ENCODE measurements at regions not wholly inside any gene's neighbourhood (a gene's known extent, or its start where the extent isn't known, plus 50 kb on each side); places are given as distances from the start of the nearest gene placed in this dataset.

DNA sequence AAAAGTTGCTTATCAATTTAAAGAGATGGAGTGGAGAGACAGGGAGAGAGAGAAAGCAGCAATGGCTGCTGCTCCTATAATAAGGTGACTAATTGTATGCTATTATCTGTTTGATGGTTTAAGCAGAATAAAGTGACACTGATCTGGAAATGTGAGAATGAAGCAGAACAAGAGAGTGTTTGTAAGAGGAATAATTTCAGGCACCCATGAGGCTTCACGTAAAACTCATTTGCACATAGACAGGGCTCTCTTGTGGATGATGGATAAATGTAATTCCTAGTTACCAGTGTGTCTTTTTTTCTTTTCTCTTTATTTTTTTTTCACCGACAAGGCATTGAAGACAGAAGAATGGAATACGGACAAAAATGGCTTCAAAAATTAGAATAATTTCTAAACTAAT, 228.8 kb upstream of the TYRP1 start:
- H3K27me3 ChIP-seq (ENCODE audit: low read length), result no peaks in the 10 kb centered on the region
- H3K4me1 ChIP-seq (ENCODE audit: insufficient read depth, low read length), result no peaks in the 10 kb centered on the region
- H3K27ac ChIP-seq (ENCODE audit: low read length), result no peak overlapping the region
- no peaks in the 10 kb centered on the region for H3K79me2 ChIP-seq (ENCODE audit: low read length)
- H3F3A ChIP-seq (ENCODE audit: low read length, unreplicated experiment), result no peaks in the 10 kb centered on the region
- ChIA-PET CTCF (no interaction called here), POLR2A (ENCODE audit: unreplicated experiment) (no interaction called here)
- H3K4me2 ChIP-seq (ENCODE audit: low read length), result no peak overlapping the region
- intact Hi-C loops (cut with micrococcal nuclease), result no loop called here
- no peak overlapping the region for H2AFZ ChIP-seq (ENCODE audit: low read length)
- no peak overlapping the region for H3K4me3 ChIP-seq (ENCODE audit: low read length)
- no TSS peak for BruUV-seq (replicated peaks)
- H4K20me1 ChIP-seq (ENCODE audit: low read length), result no peaks in the 10 kb centered on the region
- H3K9me2 ChIP-seq (replicated peaks; ENCODE audit: low read length), result no peaks in the 10 kb centered on the region
- no peak for DNase-seq
- TF ChIP-seq EZH2 (IDR thresholded peaks at IDR 0.05; ENCODE audit: low read length, unreplicated experiment) (no peak), CTCF (conservative IDR thresholded peaks at IDR 0.05; ENCODE audit: low read depth, low read length) (no peak), EZH2phosphoT487 (IDR thresholded peaks at IDR 0.05; ENCODE audit: borderline replicate concordance, low read length) (no peak)
- no peak for ATAC-seq
- no peak overlapping the region for H3K9ac ChIP-seq (ENCODE audit: low read length)
- H3K9me3 ChIP-seq (ENCODE audit: low read length), result no peaks in the 10 kb centered on the region
- no peaks in the 10 kb centered on the region for H3K36me3 ChIP-seq (ENCODE audit: low read depth, low read length)

DNA sequence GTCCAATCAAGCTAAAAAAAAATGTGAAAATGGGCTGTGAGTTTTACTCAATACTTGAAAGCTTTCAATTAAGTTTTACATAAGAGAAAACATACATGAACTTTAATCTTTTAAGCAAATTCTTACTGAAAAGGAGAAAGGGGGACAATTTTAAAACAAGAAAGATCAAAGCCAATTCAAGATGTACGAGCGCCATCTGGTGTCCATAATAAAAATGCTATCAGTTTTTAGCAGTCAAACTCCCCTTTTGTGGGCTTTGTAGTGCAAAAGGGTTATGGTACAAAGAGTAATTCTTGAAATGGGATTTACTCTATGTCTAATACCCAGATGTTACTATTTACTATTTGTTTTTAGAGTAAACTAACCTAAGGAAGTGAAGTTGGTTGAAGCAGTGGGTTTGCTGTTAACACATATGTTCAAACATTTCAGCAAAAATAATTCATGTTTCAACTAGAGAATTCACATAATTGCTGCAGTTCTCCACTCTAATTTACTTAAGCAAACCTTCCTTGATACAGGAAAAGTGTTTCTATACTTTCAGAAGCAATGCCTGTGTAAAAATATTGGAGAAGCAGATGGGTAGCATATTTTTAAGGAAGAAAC, 228.2 kb upstream of the TYRP1 start:
- Histone ChIP-seq H2AFZ (ENCODE audit: low read length) (no peak overlapping the region), H3K9me2 (replicated peaks; ENCODE audit: low read length) (no peaks in the 10 kb centered on the region), H4K20me1 (ENCODE audit: low read length) (no peaks in the 10 kb centered on the region), H3K4me3 (ENCODE audit: low read length) (no peak overlapping the region), H3F3A (ENCODE audit: low read length, unreplicated experiment) (no peaks in the 10 kb centered on the region), H3K9ac (ENCODE audit: low read length) (no peak overlapping the region), H3K27ac (ENCODE audit: low read length) (no peak overlapping the region), H3K27me3 (ENCODE audit: low read length) (no peaks in the 10 kb centered on the region), H3K4me2 (ENCODE audit: low read length) (no peak overlapping the region), H3K9me3 (ENCODE audit: low read length) (no peaks in the 10 kb centered on the region), H3K36me3 (ENCODE audit: low read depth, low read length) (no peaks in the 10 kb centered on the region), H3K79me2 (ENCODE audit: low read length) (no peaks in the 10 kb centered on the region), H3K4me1 (ENCODE audit: insufficient read depth, low read length) (no peaks in the 10 kb centered on the region)
- BruUV-seq (replicated peaks), result no TSS peak
- peak; percentile 76 for TF ChIP-seq CTCF (conservative IDR thresholded peaks at IDR 0.05; ENCODE audit: low read depth, low read length)
- no peak for TF ChIP-seq EZH2phosphoT487 (IDR thresholded peaks at IDR 0.05; ENCODE audit: borderline replicate concordance, low read length)
- TF ChIP-seq EZH2 (IDR thresholded peaks at IDR 0.05; ENCODE audit: low read length, unreplicated experiment), result no peak
- DNase-seq (peak; percentile 46), ATAC-seq (no peak)
- intact Hi-C loops (cut with micrococcal nuclease), result no loop called here
- ChIA-PET POLR2A (ENCODE audit: unreplicated experiment) (no interaction called here), CTCF (no interaction called here)

DNA sequence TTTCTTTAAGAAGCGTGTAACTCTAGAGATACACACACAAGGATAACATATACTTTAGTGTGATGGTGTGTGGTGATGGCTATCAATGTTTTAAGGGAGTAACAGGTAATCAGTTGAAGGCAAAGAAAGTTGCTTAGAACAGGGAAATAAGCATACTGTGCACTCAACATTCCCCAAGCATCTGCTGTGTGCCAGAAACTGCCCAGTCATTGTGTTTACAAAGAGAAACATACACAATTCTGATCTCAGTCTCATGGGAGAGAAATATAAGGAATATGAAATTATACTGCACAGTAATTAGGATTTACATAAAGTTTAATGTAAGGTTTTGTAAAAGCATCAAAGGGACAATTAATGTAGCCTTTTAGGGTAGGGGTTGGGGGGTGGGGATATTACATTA, 224.1 kb upstream of the TYRP1 start:
- no TSS peak for BruUV-seq (replicated peaks)
- Histone ChIP-seq H3K4me1 (ENCODE audit: insufficient read depth, low read length) (no peaks in the 10 kb centered on the region), H3K9me3 (ENCODE audit: low read length) (no peaks in the 10 kb centered on the region), H3K36me3 (ENCODE audit: low read depth, low read length) (no peaks in the 10 kb centered on the region), H4K20me1 (ENCODE audit: low read length) (no peaks in the 10 kb centered on the region), H3K27me3 (ENCODE audit: low read length) (no peaks in the 10 kb centered on the region), H3K27ac (ENCODE audit: low read length) (no peak overlapping the region), H3K4me3 (ENCODE audit: low read length) (no peak overlapping the region), H3K4me2 (ENCODE audit: low read length) (no peak overlapping the region), H2AFZ (ENCODE audit: low read length) (no peak overlapping the region), H3K9me2 (replicated peaks; ENCODE audit: low read length) (no peaks in the 10 kb centered on the region), H3K79me2 (ENCODE audit: low read length) (no peaks in the 10 kb centered on the region), H3K9ac (ENCODE audit: low read length) (no peak overlapping the region), H3F3A (ENCODE audit: low read length, unreplicated experiment) (no peaks in the 10 kb centered on the region)
- ATAC-seq (no peak), DNase-seq (no peak)
- intact Hi-C loops (cut with micrococcal nuclease), result no loop called here
- POLR2A ChIA-PET (ENCODE audit: unreplicated experiment), result no interaction called here
- TF ChIP-seq EZH2phosphoT487 (IDR thresholded peaks at IDR 0.05; ENCODE audit: borderline replicate concordance, low read length), result no peak
- no peak for TF ChIP-seq EZH2 (IDR thresholded peaks at IDR 0.05; ENCODE audit: low read length, unreplicated experiment)
- TF ChIP-seq CTCF (conservative IDR thresholded peaks at IDR 0.05; ENCODE audit: low read depth, low read length), result no peak
- CTCF ChIA-PET, result no interaction called here
